ENCODE measurements at regions not wholly inside any gene's neighbourhood (a gene's known extent, or its start where the extent isn't known, plus 50 kb on each side); places are given as distances from the start of the nearest gene placed in this dataset.
"Not testable (repeated sequence)": the region's sequence is repeated elsewhere in the genome, so short reads cannot be mapped to it uniquely, and the experiment has no call there.

DNA sequence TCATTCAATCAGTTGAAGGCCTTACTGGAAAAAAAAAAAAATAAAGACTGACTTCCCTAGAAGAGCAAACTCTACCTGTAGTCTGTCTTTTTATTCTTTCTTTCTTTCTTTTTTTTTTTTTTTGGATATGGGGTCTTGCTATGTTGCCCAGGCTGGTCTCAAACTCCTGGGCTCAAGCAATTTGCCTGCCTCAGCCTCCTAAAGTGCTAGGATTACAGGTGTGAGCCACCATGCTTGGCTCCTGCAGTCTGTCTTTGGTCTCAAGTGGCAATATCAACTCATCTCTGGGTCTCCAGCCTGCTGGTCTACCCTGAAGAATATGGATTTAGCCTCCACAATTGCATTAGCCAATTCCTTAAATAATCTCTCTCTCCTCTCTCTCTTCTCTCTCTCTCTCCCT, 167.7 kb upstream of the P2RY1 start:
- DNase-seq (ENCODE audit: low read depth), result no peak

GRCh38 chr3:152669560-152669959, 165.4 kb upstream of the P2RY1 start:
- DNase-seq (ENCODE audit: low read depth), result no peak

- DNase-seq (ENCODE audit: low read depth), result no peak
Measured at GRCh38 chr3:152671446-152672319, 163.2 kb upstream of the P2RY1 start.

DNA sequence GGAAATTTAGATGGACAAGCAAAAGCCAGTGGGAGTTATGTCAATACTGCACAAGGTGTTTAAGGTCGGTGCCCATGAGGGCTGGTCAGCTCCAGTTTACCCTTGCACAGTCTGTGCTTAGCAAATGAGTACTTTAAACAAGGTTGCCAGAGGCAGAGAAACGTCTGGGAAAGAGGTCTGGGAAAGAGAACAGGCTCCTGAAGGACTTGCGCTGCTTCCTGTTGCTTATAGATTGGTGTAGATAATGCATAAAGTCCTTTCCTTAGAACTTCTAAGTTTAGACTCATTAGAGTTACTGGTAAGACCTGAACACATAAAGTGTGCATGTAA, 162.6 kb upstream of the P2RY1 start:
- no peak for DNase-seq (ENCODE audit: low read depth)

GRCh38 chr3:152676810-152677379, 158.0 kb upstream of the P2RY1 start:
- DNase-seq (ENCODE audit: low read depth), result no peak

GRCh38 chr3:152677491-152677890, 157.4 kb upstream of the P2RY1 start:
- DNase-seq (ENCODE audit: low read depth), result no peak

- no peak for DNase-seq (ENCODE audit: low read depth)
Measured at GRCh38 chr3:152682477-152682876, 152.5 kb upstream of the P2RY1 start.

DNA sequence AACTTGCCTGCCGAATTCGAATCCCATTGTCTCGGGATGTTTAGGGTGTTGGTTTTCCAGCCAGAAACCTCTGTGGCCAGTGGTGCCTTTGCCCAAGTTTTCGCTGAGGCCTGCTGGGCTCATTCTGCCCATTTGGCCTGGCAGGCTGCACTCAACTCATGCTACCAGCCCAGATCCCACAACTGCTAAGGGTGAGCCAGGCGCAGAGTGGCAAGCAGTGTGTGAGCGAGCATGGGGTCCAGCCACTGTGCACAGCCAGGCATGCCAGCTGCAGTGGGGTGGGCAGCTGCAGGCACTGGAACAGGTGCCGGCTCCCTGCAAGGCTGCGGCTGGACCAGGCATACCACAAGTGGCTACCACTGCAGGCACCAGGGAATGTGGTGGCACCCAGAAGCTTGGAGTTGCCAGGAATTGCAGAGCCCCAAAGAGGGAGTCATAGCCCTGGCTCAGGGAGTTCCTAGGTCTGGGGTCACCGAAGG, 151.4 kb upstream of the P2RY1 start:
- DNase-seq (ENCODE audit: low read depth), result no peak

DNA sequence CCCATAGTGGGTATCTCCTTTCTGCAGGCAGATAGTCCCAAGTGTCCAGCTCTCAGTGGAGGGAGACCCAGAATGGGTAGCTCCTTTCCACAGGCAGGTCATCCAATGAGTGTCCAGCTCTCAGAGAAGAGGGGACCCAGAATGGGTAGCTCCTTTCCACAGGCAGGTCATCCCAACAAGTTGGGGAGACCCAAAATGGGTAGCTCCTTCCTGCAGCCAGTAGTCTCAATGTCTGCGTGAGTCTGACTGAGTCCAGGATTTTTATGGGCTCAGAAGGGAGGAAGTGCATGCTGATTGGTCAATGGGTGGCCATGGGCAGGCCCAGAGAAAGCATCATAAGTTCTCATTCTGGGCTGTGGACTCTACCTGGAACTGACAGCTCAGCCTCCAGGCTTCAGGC, 150.7 kb upstream of the P2RY1 start:
- DNase-seq (ENCODE audit: low read depth), result no peak

DNA sequence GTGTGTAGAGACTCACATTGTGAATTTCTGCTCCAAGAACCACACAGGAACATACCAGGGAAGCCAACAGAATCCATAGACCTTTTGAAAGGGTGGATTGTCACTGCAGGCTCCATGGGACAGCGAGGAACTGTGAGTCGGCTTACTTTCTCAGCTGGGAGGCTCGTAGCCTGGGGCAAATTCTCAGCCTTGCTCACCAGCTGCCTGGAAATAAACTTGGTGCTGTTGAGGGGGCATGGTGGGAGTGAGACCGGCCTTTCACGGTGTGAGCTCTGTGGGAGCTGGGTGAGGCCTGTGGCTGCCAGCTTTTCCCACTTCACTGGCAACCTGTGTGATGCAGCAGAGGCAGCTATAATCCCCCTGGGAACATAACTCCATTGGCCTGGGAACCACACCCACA, 146.6 kb upstream of the P2RY1 start:
- DNase-seq (ENCODE audit: low read depth), result no peak

- DNase-seq (ENCODE audit: low read depth), result not testable (repeated sequence)
Measured at GRCh38 chr3:152692326-152692725, 142.6 kb upstream of the P2RY1 start.

DNA sequence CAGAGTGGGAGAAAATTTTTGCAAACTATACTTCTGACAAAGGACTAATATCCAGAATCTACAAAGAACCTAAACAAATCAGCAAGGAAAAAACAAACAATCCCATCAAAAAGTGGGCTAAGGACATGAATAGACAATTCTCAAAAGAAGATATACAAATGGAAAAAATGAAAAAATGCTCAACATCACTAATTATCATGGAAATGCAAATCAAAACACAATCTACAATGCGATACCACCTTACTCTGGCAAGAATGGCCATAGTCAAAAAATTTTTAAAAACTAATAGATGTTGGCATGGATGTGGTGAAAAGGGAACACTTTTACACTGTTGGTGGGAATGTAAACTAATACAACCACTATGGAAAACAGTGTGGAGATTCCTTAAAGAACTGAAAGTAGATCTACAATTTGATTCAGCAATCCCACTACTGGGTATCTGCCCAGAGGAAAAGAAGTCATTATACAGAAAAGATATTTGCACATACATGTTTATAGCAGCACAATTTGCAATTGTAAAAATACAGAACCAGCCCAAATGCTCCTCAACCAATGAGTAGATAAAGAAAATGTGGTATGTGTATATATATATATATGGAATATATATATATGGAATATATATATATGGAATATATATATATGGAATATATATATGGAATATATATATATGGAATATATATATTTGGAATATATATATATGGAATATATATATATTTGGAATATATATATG, 141.2 kb upstream of the P2RY1 start:
- DNase-seq (ENCODE audit: low read depth), result not testable (repeated sequence)

- DNase-seq (ENCODE audit: low read depth), result no peak
Measured at GRCh38 chr3:152695840-152696239, 139.1 kb upstream of the P2RY1 start.

DNA sequence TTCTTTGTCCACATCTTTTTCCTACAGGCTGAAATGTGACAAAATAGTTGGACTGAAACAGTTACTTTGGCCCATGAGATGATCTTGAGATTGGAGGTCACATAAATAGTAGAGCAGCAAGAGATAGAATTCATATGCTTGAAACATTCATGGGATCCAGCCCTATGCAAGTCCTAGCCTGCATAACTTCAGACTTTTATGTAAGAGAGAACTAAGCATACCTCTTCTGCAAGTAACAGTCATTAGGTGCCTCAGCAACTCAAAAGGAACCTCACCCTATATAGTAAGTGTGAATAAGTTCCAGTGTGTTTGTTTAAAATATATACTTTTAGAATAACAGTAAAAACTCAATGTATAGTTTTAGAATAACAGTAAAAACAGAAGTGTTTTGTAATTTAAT, 138.0 kb upstream of the P2RY1 start:
- DNase-seq (ENCODE audit: low read depth), result no peak

- no peak for DNase-seq (ENCODE audit: low read depth)
Measured at GRCh38 chr3:152703245-152703890, 131.6 kb upstream of the P2RY1 start.

GRCh38 chr3:152706991-152707713, 127.8 kb upstream of the P2RY1 start:
- no peak for DNase-seq (ENCODE audit: low read depth)

- no peak for DNase-seq (ENCODE audit: low read depth)
Measured at GRCh38 chr3:152709659-152710058, 125.3 kb upstream of the P2RY1 start.

GRCh38 chr3:152710549-152710948, 124.4 kb upstream of the P2RY1 start:
- DNase-seq (ENCODE audit: low read depth), result no peak

- no peak for DNase-seq (ENCODE audit: low read depth)
Measured at GRCh38 chr3:152713989-152714388, 120.9 kb upstream of the P2RY1 start.

DNA sequence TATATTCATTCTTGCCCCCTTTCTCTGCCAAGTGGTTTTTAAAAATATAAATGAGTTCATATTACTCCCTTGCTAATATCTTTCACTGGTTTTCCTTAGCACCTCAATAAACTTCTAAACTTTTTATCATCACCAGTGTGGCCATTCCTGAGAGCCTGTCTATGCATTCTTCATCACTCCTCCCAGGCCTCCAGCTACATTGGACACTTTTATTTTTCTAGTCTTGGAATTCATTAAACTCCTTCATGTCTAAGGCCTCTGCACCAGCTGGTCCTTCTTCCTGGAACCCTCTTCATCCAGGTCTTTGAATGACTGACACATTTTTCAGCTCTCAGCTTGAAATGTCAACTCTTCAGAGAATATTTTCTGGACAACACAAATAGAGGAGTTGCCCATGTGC, 120.4 kb upstream of the P2RY1 start:
- no peak for DNase-seq (ENCODE audit: low read depth)

DNA sequence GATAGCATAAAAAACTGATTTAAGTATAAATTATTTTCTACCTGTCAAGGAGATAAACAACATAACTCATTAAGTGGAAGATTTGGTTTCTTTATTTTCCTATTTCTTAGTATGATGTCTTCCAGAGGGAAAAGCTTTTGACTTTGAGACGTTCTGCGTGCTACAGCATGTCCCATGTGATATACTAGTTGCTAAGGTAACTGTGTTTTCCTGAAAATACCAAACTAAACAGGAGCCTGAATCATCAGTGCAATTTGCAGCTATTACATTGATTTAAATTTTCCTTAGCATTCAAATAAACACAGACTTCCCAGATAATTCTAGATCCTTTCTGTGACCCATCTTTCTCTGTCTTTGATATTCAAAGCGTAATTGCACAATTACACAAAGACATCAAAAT, 117.7 kb upstream of the P2RY1 start:
- no peak for DNase-seq (ENCODE audit: low read depth)

DNA sequence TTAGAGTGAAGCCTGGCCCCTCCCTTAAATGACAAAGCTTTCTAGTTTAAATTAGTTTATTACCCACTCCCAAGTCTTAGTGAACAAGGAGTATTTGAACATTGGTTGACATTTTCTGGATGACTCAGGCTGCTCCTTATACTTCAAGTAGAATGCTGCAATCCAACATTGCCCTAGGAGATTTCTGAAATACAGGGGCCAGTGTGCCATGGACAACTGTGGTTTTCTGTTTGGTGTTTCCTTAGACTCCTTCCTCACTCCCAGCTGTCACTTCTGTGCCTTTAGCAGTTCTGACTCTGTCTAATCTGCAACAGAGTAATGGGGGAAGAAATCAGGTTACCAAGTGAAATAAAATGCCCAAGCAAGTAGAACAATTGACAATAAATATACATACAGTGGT, 116.1 kb upstream of the P2RY1 start:
- no peak for DNase-seq (ENCODE audit: low read depth)

All from T follicular helper cell (primary cell).